ENCODE measurements at regions not wholly inside any gene's neighbourhood (a gene's known extent, or its start where the extent isn't known, plus 50 kb on each side); places are given as distances from the start of the nearest gene placed in this dataset.

DNA sequence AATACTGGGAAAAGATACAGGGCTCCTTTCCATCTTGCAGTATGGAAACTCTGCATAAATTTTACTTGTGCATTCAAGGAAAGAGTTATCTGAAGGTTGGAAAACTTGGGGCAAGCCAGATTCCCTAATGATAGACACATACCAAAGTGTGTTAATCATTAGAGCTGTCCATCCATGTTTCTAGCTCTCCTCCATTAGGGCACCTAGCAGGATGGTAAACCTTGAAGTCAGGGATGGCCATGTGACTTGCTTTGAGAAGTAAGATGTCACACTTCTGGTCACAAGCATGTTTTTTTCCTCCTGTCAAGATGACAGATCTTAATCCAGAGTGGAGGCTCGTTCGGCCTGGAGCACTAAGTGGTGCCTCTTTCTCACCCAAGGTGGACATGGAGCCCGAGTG lies 241.9 kb upstream of the RUNX1 start:
- H3K4me1 ChIP-seq: peaks cover 15% of the 10 kb centered on the region
- H3K36me3 ChIP-seq: no peaks in the 10 kb centered on the region
- TF ChIP-seq POLR2AphosphoS5 (IDR thresholded peaks at IDR 0.05): no peak
- no peak for TF ChIP-seq POLR2A (IDR thresholded peaks at IDR 0.05)
- no peak for TF ChIP-seq CTCF (IDR thresholded peaks at IDR 0.05)
- no peak for TF ChIP-seq EP300 (IDR thresholded peaks at IDR 0.05)
- H3K4me3 ChIP-seq: no peak overlapping the region
- no peaks in the 10 kb centered on the region for H3K27me3 ChIP-seq
- H3K27ac ChIP-seq: no peak overlapping the region
- WGBS: 78% methylated on average over 3 of the region's 3 CpGs
- peaks cover 7% of the 10 kb centered on the region for H3K9me3 ChIP-seq
- no peak for DNase-seq (ENCODE audit: low spot score in 2 of 2)

- Histone ChIP-seq H3K4me3 (no peak overlapping the region), H3K9me3 (peaks cover 7% of the 10 kb centered on the region), H3K27ac (no peak overlapping the region), H3K27me3 (no peaks in the 10 kb centered on the region), H3K36me3 (no peaks in the 10 kb centered on the region), H3K4me1 (no peaks in the 10 kb centered on the region)
- no peak for DNase-seq (ENCODE audit: low spot score in 2 of 2)
- no peak for TF ChIP-seq POLR2AphosphoS5 (IDR thresholded peaks at IDR 0.05)
- TF ChIP-seq POLR2A (IDR thresholded peaks at IDR 0.05): no peak
- TF ChIP-seq EP300 (IDR thresholded peaks at IDR 0.05): no peak
- TF ChIP-seq CTCF (IDR thresholded peaks at IDR 0.05): no peak
- WGBS: 99% methylated on average over 2 of the region's 2 CpGs
Measured at GRCh38 chr21:35288238-35288637, 239.1 kb upstream of the RUNX1 start.

GRCh38 chr21:35284199-35284598 lies 235.1 kb upstream of the RUNX1 start:
- no peak for DNase-seq (ENCODE audit: low spot score in 2 of 2)
- Histone ChIP-seq H3K4me1 (no peaks in the 10 kb centered on the region), H3K36me3 (no peaks in the 10 kb centered on the region), H3K4me3 (no peak overlapping the region), H3K27me3 (no peaks in the 10 kb centered on the region), H3K9me3 (peaks cover 7% of the 10 kb centered on the region), H3K27ac (no peak overlapping the region)
- 28% methylated on average over 6 of the region's 6 CpGs for WGBS
- no peak for TF ChIP-seq POLR2A (IDR thresholded peaks at IDR 0.05)
- TF ChIP-seq EP300 (IDR thresholded peaks at IDR 0.05): no peak
- TF ChIP-seq POLR2AphosphoS5 (IDR thresholded peaks at IDR 0.05): no peak
- TF ChIP-seq CTCF (IDR thresholded peaks at IDR 0.05): no peak

- TF ChIP-seq POLR2AphosphoS5 (IDR thresholded peaks at IDR 0.05) (no peak), POLR2A (IDR thresholded peaks at IDR 0.05) (no peak), CTCF (IDR thresholded peaks at IDR 0.05) (no peak), EP300 (IDR thresholded peaks at IDR 0.05) (no peak)
- no peaks in the 10 kb centered on the region for H3K4me1 ChIP-seq
- no peak overlapping the region for H3K4me3 ChIP-seq
- H3K9me3 ChIP-seq: peaks cover 7% of the 10 kb centered on the region
- 90% methylated on average over 5 of the region's 5 CpGs for WGBS
- no peak overlapping the region for H3K27ac ChIP-seq
- H3K27me3 ChIP-seq: no peaks in the 10 kb centered on the region
- DNase-seq (ENCODE audit: low spot score in 2 of 2): no peak
- H3K36me3 ChIP-seq: no peaks in the 10 kb centered on the region
Measured at GRCh38 chr21:35282944-35283343, 233.8 kb upstream of the RUNX1 start.

GRCh38 chr21:35281956-35282355 lies 232.9 kb upstream of the RUNX1 start:
- no peaks in the 10 kb centered on the region for H3K36me3 ChIP-seq
- no peak overlapping the region for H3K27ac ChIP-seq
- TF ChIP-seq EP300 (IDR thresholded peaks at IDR 0.05): no peak
- TF ChIP-seq POLR2AphosphoS5 (IDR thresholded peaks at IDR 0.05): no peak
- TF ChIP-seq POLR2A (IDR thresholded peaks at IDR 0.05): no peak
- TF ChIP-seq CTCF (IDR thresholded peaks at IDR 0.05): no peak
- H3K9me3 ChIP-seq: peaks cover 2% of the 10 kb centered on the region
- H3K4me1 ChIP-seq: no peaks in the 10 kb centered on the region
- no peak for DNase-seq (ENCODE audit: low spot score in 2 of 2)
- H3K4me3 ChIP-seq: no peak overlapping the region
- H3K27me3 ChIP-seq: no peaks in the 10 kb centered on the region
- 46% methylated on average over 3 of the region's 3 CpGs for WGBS

All from suprapubic skin (tissue), 4 donors.